ENCODE measurements at regions not wholly inside any gene's neighbourhood (a gene's known extent, or its start where the extent isn't known, plus 50 kb on each side); places are given as distances from the start of the nearest gene placed in this dataset.

- TF ChIP-seq GATA2 (IDR thresholded peaks at IDR 0.05; ENCODE audit: low read depth, low read length): no peak
- no peak for TF ChIP-seq GATA3 (IDR thresholded peaks at IDR 0.05; ENCODE audit: low read depth, low read length)
These were observed 715.7 kb downstream of the DIAPH3 start for GRCh38 chr13:59447846-59448620.

All from SH-SY5Y (cell line).